Astrocyte (in vitro differentiated cells and primary cell): ENCODE measurements at regions not wholly inside any gene's neighbourhood (a gene's known extent, or its start where the extent isn't known, plus 50 kb on each side); places are given as distances from the start of the nearest gene placed in this dataset.

Experiments
- DNase-seq: peaks from one replicate; pipeline ENCODE4 v3.0.0-alpha.2; 2010; ENCODE audit warnings: low read depth
- FAIRE-seq: peaks from 2 replicates; lab custom pipeline; 2011; peaks lifted over from hg19 to GRCh38; lab: Jason Lieb, UNC
- H2AFZ ChIP-seq: 2 replicates; pipeline ENCODE4 v1.6.0; 2012; ENCODE audit warnings: low read depth, low read length, inconsistent platforms
- H3K27ac ChIP-seq: 2 replicates; pipeline ENCODE4 v1.5.1; 2011; ENCODE audit warnings: low read depth, low read length, inconsistent platforms
- H3K27me3 ChIP-seq: 2 replicates; pipeline ENCODE4 v1.6.0; 2011; ENCODE audit warnings: low read length, inconsistent platforms; ENCODE audit not compliant: insufficient read depth
- H3K36me3 ChIP-seq: 2 replicates; pipeline ENCODE4 v1.5.1; 2011; ENCODE audit warnings: low read length, inconsistent platforms; ENCODE audit not compliant: insufficient read depth
- H3K4me1 ChIP-seq: 2 replicates; pipeline ENCODE4 v1.5.1; 2011; ENCODE audit warnings: low read length, inconsistent platforms; ENCODE audit not compliant: insufficient read depth
- H3K4me2 ChIP-seq: 2 replicates; pipeline ENCODE4 v1.6.0; 2012; ENCODE audit warnings: low read length, inconsistent platforms
- H3K4me3 ChIP-seq: 2 replicates; pipeline ENCODE4 v1.5.1; 2011; ENCODE audit warnings: low read depth, mild to moderate bottlenecking, low read length, inconsistent platforms; ENCODE audit not compliant: insufficient read depth
- H3K79me2 ChIP-seq: 2 replicates; pipeline ENCODE4 v1.6.0; 2012; ENCODE audit warnings: mild to moderate bottlenecking, low read length, inconsistent platforms; ENCODE audit not compliant: insufficient read depth
- H3K9ac ChIP-seq: 2 replicates; pipeline ENCODE4 v1.6.0; 2012; ENCODE audit warnings: mild to moderate bottlenecking, low read length, inconsistent platforms
- H3K9me3 ChIP-seq: 2 replicates; pipeline ENCODE4 v1.5.1; 2012; ENCODE audit warnings: low read depth, mild to moderate bottlenecking, low read length, inconsistent platforms; ENCODE audit not compliant: insufficient read depth
- H4K20me1 ChIP-seq: 2 replicates; pipeline ENCODE4 v1.6.0; 2012; ENCODE audit warnings: low read length, inconsistent platforms; ENCODE audit not compliant: insufficient read depth
- H3K27ac Mint-ChIP-seq: one replicate; pipeline ENCODE4 v1.8.0; 2021; ENCODE audit warnings: mild to moderate bottlenecking, mixed read lengths; ENCODE audit not compliant: unreplicated experiment
- H3K27me3 Mint-ChIP-seq: one replicate; pipeline ENCODE4 v1.8.0; 2021; ENCODE audit warnings: low read depth, mixed read lengths; ENCODE audit not compliant: unreplicated experiment
- H3K36me3 Mint-ChIP-seq: one replicate; pipeline ENCODE4 v1.8.0; 2021; ENCODE audit warnings: low read depth, mixed read lengths; ENCODE audit not compliant: unreplicated experiment
- H3K4me1 Mint-ChIP-seq: one replicate; pipeline ENCODE4 v1.8.0; 2021; ENCODE audit warnings: low read depth, mixed read lengths; ENCODE audit not compliant: unreplicated experiment
- H3K4me3 Mint-ChIP-seq: one replicate; pipeline ENCODE4 v1.8.0; 2021; ENCODE audit warnings: mild to moderate bottlenecking, moderate library complexity, mixed read lengths; ENCODE audit not compliant: unreplicated experiment
- H3K9me3 Mint-ChIP-seq: one replicate; pipeline ENCODE4 v1.8.0; 2021; ENCODE audit warnings: mild to moderate bottlenecking, mixed read lengths; ENCODE audit not compliant: unreplicated experiment
- EZH2 ChIP-seq: IDR thresholded peaks from 2 replicates; pipeline ENCODE4 v1.6.1; 2012; ENCODE audit warnings: mild to moderate bottlenecking, low read length, inconsistent platforms; ENCODE audit not compliant: insufficient read depth
- TF ChIP-seq, protein P1 (sequence below): IDR thresholded peaks from 2 replicates; pipeline ENCODE4 v1.5.1; 2011; ENCODE audit warnings: low read depth, mild to moderate bottlenecking, inconsistent platforms, low read length, moderate library complexity; ENCODE audit not compliant: insufficient read depth

- Histone ChIP-seq H3K9me3 (no peaks in the 10 kb centered on the region), H3K4me1 (peaks cover 4% of the 10 kb centered on the region), H3K27ac (no peak overlapping the region), H3K4me3 (no peak overlapping the region), H3K79me2 (no peaks in the 10 kb centered on the region), H4K20me1 (no peaks in the 10 kb centered on the region), H3K36me3 (no peaks in the 10 kb centered on the region), H3K4me2 (no peak overlapping the region), H3K9ac (no peak overlapping the region), H2AFZ (no peak overlapping the region), H3K27me3 (no peaks in the 10 kb centered on the region)
- TF ChIP-seq, protein P1, sequence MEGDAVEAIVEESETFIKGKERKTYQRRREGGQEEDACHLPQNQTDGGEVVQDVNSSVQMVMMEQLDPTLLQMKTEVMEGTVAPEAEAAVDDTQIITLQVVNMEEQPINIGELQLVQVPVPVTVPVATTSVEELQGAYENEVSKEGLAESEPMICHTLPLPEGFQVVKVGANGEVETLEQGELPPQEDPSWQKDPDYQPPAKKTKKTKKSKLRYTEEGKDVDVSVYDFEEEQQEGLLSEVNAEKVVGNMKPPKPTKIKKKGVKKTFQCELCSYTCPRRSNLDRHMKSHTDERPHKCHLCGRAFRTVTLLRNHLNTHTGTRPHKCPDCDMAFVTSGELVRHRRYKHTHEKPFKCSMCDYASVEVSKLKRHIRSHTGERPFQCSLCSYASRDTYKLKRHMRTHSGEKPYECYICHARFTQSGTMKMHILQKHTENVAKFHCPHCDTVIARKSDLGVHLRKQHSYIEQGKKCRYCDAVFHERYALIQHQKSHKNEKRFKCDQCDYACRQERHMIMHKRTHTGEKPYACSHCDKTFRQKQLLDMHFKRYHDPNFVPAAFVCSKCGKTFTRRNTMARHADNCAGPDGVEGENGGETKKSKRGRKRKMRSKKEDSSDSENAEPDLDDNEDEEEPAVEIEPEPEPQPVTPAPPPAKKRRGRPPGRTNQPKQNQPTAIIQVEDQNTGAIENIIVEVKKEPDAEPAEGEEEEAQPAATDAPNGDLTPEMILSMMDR: no peak
- TF ChIP-seq EZH2: no peak
- H3K27me3 Mint-ChIP-seq: no peaks in the 10 kb centered on the region
- DNase-seq: no peak
- no peaks in the 10 kb centered on the region for H3K36me3 Mint-ChIP-seq
- peak overlapping the region; percentile 88 for H3K27ac Mint-ChIP-seq
- no peak for FAIRE-seq
- H3K9me3 Mint-ChIP-seq: peaks cover 2% of the 10 kb centered on the region
- no peak overlapping the region for H3K4me3 Mint-ChIP-seq
- peaks cover 29% of the 10 kb centered on the region for H3K4me1 Mint-ChIP-seq
These were observed 260.3 kb downstream of the SIPA1L2 start for GRCh38 chr1:232369451-232370296.

DNA sequence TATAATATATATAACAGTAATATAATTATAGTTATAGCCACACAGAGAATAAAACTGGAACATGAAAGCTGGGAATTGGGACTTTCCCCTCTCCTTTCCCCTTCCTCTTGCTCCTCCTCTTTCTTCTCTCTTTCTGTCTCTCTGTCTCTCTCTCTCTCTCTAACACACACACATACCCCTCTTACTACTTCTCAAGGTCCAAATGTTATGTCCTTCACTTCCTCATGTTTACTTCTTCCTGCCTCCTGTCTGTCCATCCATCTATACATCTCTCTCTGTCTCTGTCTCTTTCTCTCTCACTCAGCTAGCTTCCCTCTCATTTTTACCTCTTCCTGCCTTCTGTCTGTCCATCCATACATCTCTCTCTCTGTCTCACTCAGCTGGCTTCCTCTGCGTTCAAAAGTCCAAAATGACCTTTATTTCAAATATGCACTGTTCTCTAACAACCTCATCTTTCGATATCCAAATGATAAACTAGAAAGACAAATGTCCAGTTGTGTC, 261.1 kb downstream of the SIPA1L2 start:
- no peaks in the 10 kb centered on the region for H3K27me3 ChIP-seq
- H3K27ac ChIP-seq: no peak overlapping the region
- peaks cover 4% of the 10 kb centered on the region for H3K4me1 ChIP-seq
- no peaks in the 10 kb centered on the region for H4K20me1 ChIP-seq
- DNase-seq (no peak), FAIRE-seq (no peak)
- H3K4me2 ChIP-seq: no peak overlapping the region
- Mint-ChIP-seq H3K27me3 (no peaks in the 10 kb centered on the region), H3K27ac (no peak overlapping the region), H3K36me3 (no peaks in the 10 kb centered on the region), H3K9me3 (no peaks in the 10 kb centered on the region), H3K4me1 (peaks cover 29% of the 10 kb centered on the region), H3K4me3 (no peak overlapping the region)
- no peaks in the 10 kb centered on the region for H3K9me3 ChIP-seq
- no peaks in the 10 kb centered on the region for H3K79me2 ChIP-seq
- H3K4me3 ChIP-seq: no peak overlapping the region
- TF ChIP-seq, protein P1: no peak
- TF ChIP-seq EZH2: no peak
- no peak overlapping the region for H3K9ac ChIP-seq
- no peak overlapping the region for H2AFZ ChIP-seq
- H3K36me3 ChIP-seq: no peaks in the 10 kb centered on the region

DNA sequence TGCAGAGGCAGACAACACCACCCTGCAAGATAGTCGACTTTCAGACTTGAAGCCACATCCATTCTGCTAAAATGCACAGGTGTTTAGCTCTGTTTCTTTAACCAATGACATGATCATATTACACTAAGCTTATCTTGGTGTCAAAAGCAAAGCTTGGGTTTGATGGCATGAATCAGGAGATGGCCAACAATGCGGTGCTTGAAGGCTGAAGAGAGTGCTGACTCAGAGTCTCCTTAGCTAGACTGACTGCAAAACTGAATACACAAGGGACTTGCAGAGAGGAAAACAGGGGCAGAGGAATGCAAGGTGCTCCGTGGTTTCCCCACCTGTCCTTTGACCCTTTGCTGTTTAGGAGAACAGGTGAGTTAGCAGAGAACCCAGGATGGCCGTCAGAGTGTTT, 262.6 kb downstream of the SIPA1L2 start:
- no peaks in the 10 kb centered on the region for H3K27me3 Mint-ChIP-seq
- H3K4me1 ChIP-seq: peaks cover 4% of the 10 kb centered on the region
- no peak overlapping the region for H3K9ac ChIP-seq
- H3K36me3 ChIP-seq: no peaks in the 10 kb centered on the region
- no peaks in the 10 kb centered on the region for H3K27me3 ChIP-seq
- TF ChIP-seq, protein P1: no peak
- no peak for TF ChIP-seq EZH2
- no peaks in the 10 kb centered on the region for H3K36me3 Mint-ChIP-seq
- H3K9me3 ChIP-seq: no peaks in the 10 kb centered on the region
- peaks cover 24% of the 10 kb centered on the region for H3K4me1 Mint-ChIP-seq
- H3K27ac Mint-ChIP-seq: no peak overlapping the region
- H4K20me1 ChIP-seq: no peaks in the 10 kb centered on the region
- H3K79me2 ChIP-seq: no peaks in the 10 kb centered on the region
- no peak for DNase-seq
- H3K9me3 Mint-ChIP-seq: no peaks in the 10 kb centered on the region
- H3K4me3 ChIP-seq: no peak overlapping the region
- H2AFZ ChIP-seq: no peak overlapping the region
- H3K4me2 ChIP-seq: no peak overlapping the region
- FAIRE-seq: no peak
- H3K27ac ChIP-seq: no peak overlapping the region
- no peak overlapping the region for H3K4me3 Mint-ChIP-seq
